GM18507 (cell line): ENCODE measurements at regions not wholly inside any gene's neighbourhood (a gene's known extent, or its start where the extent isn't known, plus 50 kb on each side); places are given as distances from the start of the nearest gene placed in this dataset.
"Not testable (repeated sequence)": the region's sequence is repeated elsewhere in the genome, so short reads cannot be mapped to it uniquely, and the experiment has no call there.

ENCODE experiments used
- DNase-seq: peaks from one replicate; pipeline ENCODE4 v3.0.0; 2011; ENCODE audit warnings: low read depth; ENCODE audit not compliant: insufficient read length; ENCODE audit errors: extremely low spot score
- FAIRE-seq: peaks from 2 replicates; lab custom pipeline; 2011; peaks lifted over from hg19 to GRCh38; lab: Jason Lieb, UNC

GRCh38 chr14:38546932-38547551, 291.1 kb upstream of the CLEC14A start:
- no peak for DNase-seq
- FAIRE-seq = no peak

- FAIRE-seq = no peak
- DNase-seq = no peak
Measured at GRCh38 chr14:38544776-38545175, 288.9 kb upstream of the CLEC14A start.

GRCh38 chr14:38543851-38544250, 288.0 kb upstream of the CLEC14A start:
- not testable (repeated sequence) for FAIRE-seq, DNase-seq

- not testable (repeated sequence) for DNase-seq, FAIRE-seq
Measured at GRCh38 chr14:38538053-38538452, 282.2 kb upstream of the CLEC14A start.

GRCh38 chr14:38536376-38537038, 280.6 kb upstream of the CLEC14A start:
- FAIRE-seq (no peak), DNase-seq (no peak)

- no peak for FAIRE-seq
- DNase-seq = no peak
Measured at GRCh38 chr14:38528582-38528981, 272.7 kb upstream of the CLEC14A start.

- FAIRE-seq (no peak), DNase-seq (no peak)
Measured at GRCh38 chr14:38527502-38527878, 271.6 kb upstream of the CLEC14A start.

- FAIRE-seq = no peak
- DNase-seq = no peak
Measured at GRCh38 chr14:38526826-38527501, 271.1 kb upstream of the CLEC14A start.

- FAIRE-seq = no peak
Measured at GRCh38 chr14:38524636-38525509, 269.0 kb upstream of the CLEC14A start.

GRCh38 chr14:38522724-38523123, 266.8 kb upstream of the CLEC14A start:
- FAIRE-seq (no peak), DNase-seq (no peak)

More at GRCh38 chr14:38524636-38525509, 269.0 kb upstream of the CLEC14A start:
- DNase-seq = no peak

GRCh38 chr14:38521591-38521990, 265.7 kb upstream of the CLEC14A start:
- FAIRE-seq (no peak), DNase-seq (no peak)

- no peak for FAIRE-seq
- no peak for DNase-seq
Measured at GRCh38 chr14:38517426-38517825, 261.5 kb upstream of the CLEC14A start.

- no peak for DNase-seq
Measured at GRCh38 chr14:38512236-38512635, 256.3 kb upstream of the CLEC14A start.

GRCh38 chr14:38507299-38507698, 251.4 kb upstream of the CLEC14A start:
- FAIRE-seq (no peak), DNase-seq (no peak)

More at GRCh38 chr14:38512236-38512635, 256.3 kb upstream of the CLEC14A start:
- no peak for FAIRE-seq

- FAIRE-seq (no peak), DNase-seq (no peak)
Measured at GRCh38 chr14:38505973-38506249, 250.0 kb upstream of the CLEC14A start.

- FAIRE-seq (no peak), DNase-seq (no peak)
Measured at GRCh38 chr14:38505221-38505972, 249.5 kb upstream of the CLEC14A start.

GRCh38 chr14:38504175-38504574, 248.3 kb upstream of the CLEC14A start:
- FAIRE-seq = no peak
- no peak for DNase-seq

GRCh38 chr14:38502239-38502638, 246.3 kb upstream of the CLEC14A start:
- FAIRE-seq (no peak), DNase-seq (no peak)

- DNase-seq (no peak), FAIRE-seq (no peak)
Measured at GRCh38 chr14:38500125-38500524, 244.2 kb upstream of the CLEC14A start.
